GM12891 (cell line): ENCODE measurements at regions not wholly inside any gene's neighbourhood (a gene's known extent, or its start where the extent isn't known, plus 50 kb on each side); places are given as distances from the start of the nearest gene placed in this dataset.
"Not testable (repeated sequence)": the region's sequence is repeated elsewhere in the genome, so short reads cannot be mapped to it uniquely, and the experiment has no call there.

Experiments used
- DNase-seq: peaks from one replicate; pipeline ENCODE4 v3.0.0; 2011; ENCODE audit warnings: low spot score; ENCODE audit not compliant: insufficient read length
- FAIRE-seq: peaks from 2 replicates; lab custom pipeline; 2011; peaks lifted over from hg19 to GRCh38; lab: Jason Lieb, UNC
- PAX5 ChIP-seq: IDR thresholded peaks from 2 replicates; pipeline ENCODE4 v1.6.1; 2011; ENCODE audit warnings: low read length, moderate library complexity, mild to moderate bottlenecking; ENCODE audit not compliant: insufficient read depth, severe bottlenecking
- POLR2A ChIP-seq: IDR thresholded peaks from 2 replicates; pipeline ENCODE4 v1.6.1; 2011; ENCODE audit warnings: low read depth, low read length, control low read depth
- POLR2AphosphoS5 ChIP-seq: IDR thresholded peaks from 2 replicates; pipeline ENCODE4 v1.6.1; 2011; ENCODE audit warnings: low read depth, low read length, control low read depth
- POU2F2 ChIP-seq: IDR thresholded peaks from 2 replicates; pipeline ENCODE4 v1.6.1; 2011; ENCODE audit warnings: low read depth, mild to moderate bottlenecking, control low read depth, low read length, moderate library complexity
- SPI1 ChIP-seq: IDR thresholded peaks from 2 replicates; pipeline ENCODE4 v1.6.1; 2011; ENCODE audit warnings: low read depth, low read length, control low read depth
- TAF1 ChIP-seq: IDR thresholded peaks from 2 replicates; pipeline ENCODE4 v1.6.1; 2011; ENCODE audit warnings: low read depth, low read length, control low read depth

DNA sequence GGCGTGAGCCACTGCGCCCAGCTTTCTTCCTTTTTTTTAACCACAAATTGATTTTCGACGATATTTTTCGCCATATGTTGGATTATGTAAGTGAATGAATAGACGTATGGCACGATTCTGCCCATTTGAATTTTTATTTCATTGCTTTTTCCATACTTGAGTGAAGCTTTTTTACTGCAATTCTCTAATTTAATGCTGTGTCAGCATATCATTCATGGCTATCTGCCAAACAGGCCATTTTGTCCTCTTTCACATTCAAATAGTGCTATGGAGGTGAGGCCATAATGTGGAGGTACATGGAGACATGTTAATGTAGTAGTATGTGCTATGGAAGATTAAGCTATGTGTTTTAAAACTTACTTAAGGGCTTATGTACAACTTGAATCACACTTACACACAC lies 152.1 kb upstream of the TUSC1 start:
- DNase-seq (no peak), FAIRE-seq (no peak)
- TF ChIP-seq POLR2AphosphoS5 (no peak), POLR2A (no peak), SPI1 (no peak), TAF1 (no peak), PAX5 (no peak), POU2F2 (no peak)

DNA sequence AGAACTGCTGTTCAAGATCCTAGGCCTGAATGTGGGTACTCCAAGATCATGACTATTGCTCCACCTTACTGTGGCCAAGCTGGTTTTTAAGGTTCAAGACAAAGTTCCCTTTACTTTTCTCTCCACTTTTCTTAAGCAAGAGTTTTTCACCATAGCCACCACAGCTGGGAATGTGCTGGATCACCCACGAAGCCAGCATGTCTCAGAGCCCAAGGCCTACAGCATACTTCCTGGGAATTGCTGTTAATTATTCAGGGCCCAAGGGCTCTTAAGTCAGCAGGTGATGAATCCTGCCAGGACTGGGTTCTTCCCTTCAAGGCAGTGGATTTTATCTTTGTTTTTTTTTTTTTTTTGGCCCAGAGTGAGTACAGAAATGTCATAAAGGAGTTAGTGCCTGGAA lies 149.4 kb upstream of the TUSC1 start:
- no peak for TF ChIP-seq POLR2A
- TF ChIP-seq TAF1: no peak
- TF ChIP-seq PAX5: no peak
- no peak for TF ChIP-seq POU2F2
- no peak for TF ChIP-seq SPI1
- no peak for TF ChIP-seq POLR2AphosphoS5
- FAIRE-seq (no peak), DNase-seq (no peak)

DNA sequence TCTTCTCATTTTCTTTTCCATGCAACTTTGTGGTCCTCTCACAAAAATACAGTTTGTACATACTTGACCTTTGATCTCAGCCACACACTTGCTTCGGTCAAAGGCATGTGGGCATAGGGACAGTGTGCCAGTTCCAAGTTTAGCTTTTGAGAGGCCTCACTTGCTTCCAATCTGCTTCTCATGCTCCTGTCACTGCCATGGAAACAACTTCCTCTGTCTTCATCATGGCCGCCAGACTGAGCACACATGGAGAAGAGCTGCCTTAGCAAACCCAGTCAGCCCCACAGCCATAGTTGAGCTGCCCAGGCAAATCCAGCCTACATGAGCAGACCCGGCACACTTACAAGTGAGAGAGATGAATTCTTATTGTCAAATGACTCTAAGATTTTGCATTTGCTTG lies 138.2 kb upstream of the TUSC1 start:
- no peak for TF ChIP-seq TAF1
- TF ChIP-seq POLR2AphosphoS5: no peak
- no peak for TF ChIP-seq PAX5
- no peak for TF ChIP-seq POLR2A
- no peak for TF ChIP-seq POU2F2
- TF ChIP-seq SPI1: no peak
- DNase-seq (no peak), FAIRE-seq (no peak)

DNA sequence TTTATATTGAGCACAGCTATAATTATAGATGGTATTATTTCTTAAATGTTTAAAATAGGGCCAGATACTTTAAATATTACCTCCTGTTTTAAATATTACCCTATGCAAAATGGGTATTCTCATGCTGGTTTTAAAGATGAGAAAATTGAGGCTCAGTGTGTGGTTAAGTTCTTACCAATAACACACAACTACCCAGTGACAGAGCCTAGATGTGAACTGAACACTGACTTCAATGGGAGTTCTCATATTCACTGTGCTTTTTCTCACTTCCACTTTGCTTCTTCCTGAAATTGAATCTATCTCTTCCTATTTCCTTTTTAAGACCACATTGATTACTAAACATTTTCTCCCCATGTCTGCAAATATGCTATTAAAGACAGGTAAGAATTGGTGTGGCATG lies 135.8 kb upstream of the TUSC1 start:
- FAIRE-seq (no peak), DNase-seq (no peak)
- TF ChIP-seq PAX5 (no peak), POU2F2 (no peak), POLR2A (no peak), SPI1 (no peak)

DNA sequence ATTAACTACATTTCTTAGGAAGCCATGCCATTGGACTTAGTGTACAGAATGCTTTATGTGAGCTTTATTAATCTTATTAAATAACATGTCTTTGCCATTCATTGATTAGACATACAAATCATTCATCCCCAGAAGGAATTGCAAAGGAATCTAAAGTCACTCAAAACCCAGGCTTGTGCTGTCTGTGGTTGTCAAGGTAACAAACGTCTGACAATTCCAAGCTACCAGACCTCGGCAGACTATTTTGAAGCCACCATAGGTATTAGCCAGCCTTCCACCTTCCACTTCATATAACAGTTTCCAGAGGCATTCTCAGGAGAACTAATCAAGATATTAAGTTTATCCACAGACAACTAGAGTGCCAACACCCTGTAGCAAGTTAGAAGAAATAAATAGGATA lies 135.2 kb upstream of the TUSC1 start:
- DNase-seq (no peak), FAIRE-seq (no peak)
- no peak for TF ChIP-seq POLR2AphosphoS5
- TF ChIP-seq SPI1: no peak

DNA sequence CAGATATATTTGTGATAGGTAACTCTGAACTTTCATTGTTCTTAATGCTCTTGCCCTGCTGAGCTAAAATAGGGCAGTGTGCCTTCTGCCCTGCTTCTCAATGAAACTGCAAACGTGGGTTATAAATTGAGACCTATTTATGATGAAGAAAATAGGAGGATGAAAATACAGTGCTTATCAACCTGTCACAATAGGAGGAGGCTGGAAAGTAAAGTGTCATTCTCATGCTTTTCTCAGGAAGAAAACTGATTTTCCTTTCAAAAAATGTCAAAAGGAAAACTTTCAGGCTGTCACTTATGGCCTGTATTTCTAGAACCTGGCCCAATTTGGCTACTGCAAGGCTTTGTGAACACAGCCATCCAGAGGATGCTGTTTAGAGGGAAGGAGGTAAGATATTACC lies 130.3 kb upstream of the TUSC1 start:
- FAIRE-seq (no peak), DNase-seq (no peak)
- no peak for TF ChIP-seq SPI1
- no peak for TF ChIP-seq POLR2AphosphoS5
- no peak for TF ChIP-seq POLR2A
- TF ChIP-seq TAF1: no peak
- TF ChIP-seq POU2F2: no peak
- no peak for TF ChIP-seq PAX5

DNA sequence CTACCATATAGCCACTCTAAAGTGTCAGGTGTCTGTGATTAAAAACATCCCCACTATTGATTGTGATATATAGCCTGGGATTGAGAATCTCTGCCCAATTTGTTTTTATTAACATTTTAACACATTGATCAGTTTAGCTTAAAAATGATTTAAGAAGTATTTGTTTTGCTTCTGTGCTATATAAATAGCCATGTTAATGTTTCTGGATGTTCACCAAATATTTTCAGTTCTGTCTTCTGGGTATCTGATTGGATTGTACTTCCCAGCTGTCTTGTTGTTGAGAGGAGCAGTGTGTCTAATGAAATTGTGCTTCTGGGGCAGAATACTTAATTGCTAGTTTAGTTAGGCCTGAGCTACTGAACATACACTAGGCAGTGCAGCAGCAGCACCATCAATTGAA lies 126.6 kb upstream of the TUSC1 start:
- FAIRE-seq: no peak
- TF ChIP-seq POU2F2 (no peak), PAX5 (no peak), SPI1 (no peak), TAF1 (no peak), POLR2A (no peak), POLR2AphosphoS5 (no peak)
- no peak for DNase-seq

DNA sequence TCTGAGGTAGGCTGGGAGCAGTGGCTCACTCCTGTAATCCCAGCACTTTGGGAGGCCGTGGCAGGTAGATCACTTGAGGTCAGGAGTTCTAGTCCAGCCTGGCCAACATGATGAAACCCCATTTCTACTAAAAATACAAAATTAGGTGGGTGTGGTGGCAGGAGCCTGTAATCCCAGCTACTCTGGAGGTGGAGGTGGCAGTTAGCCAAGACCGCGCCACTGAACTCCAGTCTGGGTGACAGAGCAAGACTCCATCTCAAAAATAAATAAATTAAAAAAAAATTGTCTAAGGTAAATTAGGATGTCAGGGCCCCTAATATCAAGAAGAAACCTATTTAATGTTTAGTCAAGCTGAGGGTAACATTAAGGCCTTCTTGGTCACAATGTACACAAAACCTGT lies 123.7 kb upstream of the TUSC1 start:
- not testable (repeated sequence) for FAIRE-seq, DNase-seq

DNA sequence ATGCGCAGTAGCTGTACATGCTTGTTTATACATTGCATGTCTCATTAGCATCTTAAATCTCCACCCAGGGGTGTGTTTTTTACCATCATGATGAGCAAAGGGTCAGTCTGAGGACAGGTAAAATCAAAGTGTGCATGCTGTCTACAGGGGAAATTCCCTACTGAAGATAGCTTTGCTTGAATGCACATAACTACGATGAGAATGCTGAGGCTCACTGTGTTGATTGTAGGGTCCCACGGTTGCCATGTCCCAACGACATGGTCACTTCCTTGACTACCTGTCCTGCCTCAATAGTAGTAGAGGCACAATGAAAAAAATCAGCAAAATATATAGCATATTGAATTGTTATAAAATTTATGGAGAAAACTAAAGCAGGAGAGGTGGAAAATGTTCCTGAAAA lies 95.6 kb upstream of the TUSC1 start:
- TF ChIP-seq POLR2AphosphoS5 (no peak), TAF1 (no peak), PAX5 (no peak), POLR2A (no peak), POU2F2 (no peak), SPI1 (no peak)
- DNase-seq: no peak
- no peak for FAIRE-seq

DNA sequence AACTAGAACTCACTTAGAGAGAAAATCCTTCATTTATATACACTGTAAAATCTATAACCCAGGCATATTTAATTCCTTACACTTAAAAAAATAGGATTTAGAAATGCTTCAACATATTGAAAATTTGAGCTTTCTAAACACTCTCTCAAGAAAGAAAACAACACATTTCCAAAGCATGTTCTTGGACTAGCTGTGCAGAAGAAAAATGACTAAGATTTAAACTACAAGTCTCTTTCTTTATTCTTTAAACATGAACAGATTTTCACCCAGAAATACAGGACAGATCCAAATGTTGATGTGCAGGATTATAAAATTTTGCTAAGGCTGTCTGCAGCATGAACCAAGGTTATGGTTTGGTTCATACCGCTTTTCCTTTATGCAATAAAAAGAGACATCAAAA lies 77.7 kb upstream of the TUSC1 start:
- DNase-seq (no peak), FAIRE-seq (no peak)
- no peak for TF ChIP-seq POLR2AphosphoS5
- no peak for TF ChIP-seq PAX5
- TF ChIP-seq SPI1: no peak
- TF ChIP-seq POLR2A: no peak

DNA sequence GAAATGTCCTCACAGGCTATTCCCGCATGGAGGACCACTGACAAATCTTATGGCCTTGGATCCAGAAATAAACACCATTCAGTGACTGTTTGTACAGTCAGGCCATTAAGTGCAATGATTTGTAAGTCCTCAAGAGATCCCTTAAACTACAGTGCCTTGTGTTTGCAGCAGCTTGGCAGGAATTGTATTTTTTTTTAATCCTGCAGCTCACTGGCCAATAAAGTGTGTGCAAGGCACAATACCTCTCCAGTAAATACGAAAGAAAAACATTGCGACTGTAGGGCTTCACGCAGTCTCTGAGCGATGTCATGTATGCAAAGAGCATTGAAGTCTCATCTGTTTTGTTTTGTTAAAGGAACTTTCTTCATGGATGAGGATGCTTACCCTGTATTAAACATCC lies 74.2 kb upstream of the TUSC1 start:
- no peak for TF ChIP-seq POLR2AphosphoS5
- no peak for TF ChIP-seq PAX5
- no peak for TF ChIP-seq POU2F2
- no peak for TF ChIP-seq POLR2A
- TF ChIP-seq SPI1: no peak
- TF ChIP-seq TAF1: no peak

DNA sequence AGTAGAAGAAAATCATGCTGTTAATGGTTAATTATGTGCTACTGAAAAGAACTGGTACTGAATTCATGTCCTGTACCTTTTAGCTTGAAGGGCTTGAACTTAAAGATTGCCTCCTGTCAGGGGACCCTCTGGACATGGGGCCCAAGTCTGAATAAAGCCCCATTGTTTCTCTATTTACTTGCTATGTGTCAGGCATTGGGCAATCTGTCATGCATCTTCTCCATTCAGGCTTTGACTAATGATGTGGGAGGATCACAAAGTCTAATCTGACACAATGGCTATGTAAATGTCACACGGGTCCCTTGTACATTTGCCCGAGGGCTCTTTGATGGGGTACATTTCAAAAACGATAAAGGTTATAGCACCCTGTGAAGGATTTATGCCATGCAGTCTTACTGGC lies 64.0 kb upstream of the TUSC1 start:
- no peak for FAIRE-seq
- no peak for DNase-seq

More for the DNA sequence above, 74.2 kb upstream of the TUSC1 start:
- no peak for DNase-seq
- FAIRE-seq: no peak

More for the DNA sequence above, 64.0 kb upstream of the TUSC1 start:
- no peak for TF ChIP-seq POU2F2
- no peak for TF ChIP-seq PAX5
- no peak for TF ChIP-seq POLR2A
- no peak for TF ChIP-seq TAF1
- TF ChIP-seq SPI1: no peak
- TF ChIP-seq POLR2AphosphoS5: no peak
